OCI-LY3 (cell line): ENCODE measurements at regions not wholly inside any gene's neighbourhood (a gene's known extent, or its start where the extent isn't known, plus 50 kb on each side); places are given as distances from the start of the nearest gene placed in this dataset.

Experiments
- H2AFZ ChIP-seq: fragments of 200-600, 300-600 bp; shearing (Covaris generic); 2 replicates; pipeline ENCODE4 v1.6.0; 2014; ENCODE audit warnings: antibody characterized with exemption, low read depth, low read length
- H3K27ac ChIP-seq: fragments of 200-600, 300-600 bp; sonication (generic); 2 replicates; pipeline ENCODE4 v1.5.1; 2014; ENCODE audit warnings: mild to moderate bottlenecking, low read length, moderate library complexity, mixed read lengths
- H3K27me3 ChIP-seq: fragments of 200-600, 300-600 bp; sonication (generic); 2 replicates; pipeline ENCODE4 v1.6.1; 2014; ENCODE audit warnings: low read depth, low read length, mixed read lengths
- H3K36me3 ChIP-seq: fragments of 200-600, 300-600 bp; sonication (generic); replicated peaks from 2 replicates; pipeline ENCODE3; 2014; ENCODE audit warnings: low read depth, low read length, mixed read lengths
- H3K4me1 ChIP-seq: fragments of 300-600, 200-600 bp; sonication (generic); 2 replicates; pipeline ENCODE4 v1.6.1; 2014; ENCODE audit warnings: low read length, mixed read lengths
- H3K4me2 ChIP-seq: fragments of 200-600, 300-600 bp; sonication (generic); 2 replicates; pipeline ENCODE4 v1.6.1; 2014; ENCODE audit warnings: low read length, mixed read lengths
- H3K4me3 ChIP-seq: fragments of 300-600, 200-600 bp; sonication (generic); 2 replicates; pipeline ENCODE4 v1.5.1; 2014; ENCODE audit warnings: antibody characterized with exemption, mild to moderate bottlenecking, low read length, moderate library complexity
- H3K79me2 ChIP-seq: fragments of 300-600, 200-600 bp; shearing (Covaris generic); 2 replicates; pipeline ENCODE4 v1.6.1; 2014; ENCODE audit warnings: mild to moderate bottlenecking, low read length, mixed read lengths
- H3K9ac ChIP-seq: fragments of 300-600, 200-600 bp; shearing (Covaris generic); 2 replicates; pipeline ENCODE4 v1.6.0; 2014; ENCODE audit warnings: mild to moderate bottlenecking, low read length, moderate library complexity
- H3K9me3 ChIP-seq: fragments of 200-600, 300-600 bp; shearing (Covaris generic); 2 replicates; pipeline ENCODE4 v1.6.1; 2014; ENCODE audit warnings: low read length, mixed read lengths; ENCODE audit not compliant: insufficient read depth
- H4K20me1 ChIP-seq: fragments of 200-600, 300-600 bp; sonication (generic); 2 replicates; pipeline ENCODE4 v1.6.1; 2016; ENCODE audit warnings: low read length, mixed read lengths; ENCODE audit not compliant: insufficient read depth
- EZH2phosphoT487 ChIP-seq: fragments of 200-600 bp; shearing (Covaris generic); IDR thresholded peaks from 2 replicates; pipeline ENCODE4 v1.6.1; 2018; ENCODE audit warnings: antibody characterized with exemption, mixed run types, low read depth
- TF ChIP-seq, protein P1 (sequence below): fragments of 200-600, 300-600 bp; sonication (generic); IDR thresholded peaks from 2 replicates; pipeline ENCODE4 v1.5.1; 2014; ENCODE audit warnings: antibody characterized with exemption, low read length, low read depth

GRCh38 chr18:38520786-38521185 lies 955.2 kb upstream of the CELF4 start:
- TF ChIP-seq, protein P1, sequence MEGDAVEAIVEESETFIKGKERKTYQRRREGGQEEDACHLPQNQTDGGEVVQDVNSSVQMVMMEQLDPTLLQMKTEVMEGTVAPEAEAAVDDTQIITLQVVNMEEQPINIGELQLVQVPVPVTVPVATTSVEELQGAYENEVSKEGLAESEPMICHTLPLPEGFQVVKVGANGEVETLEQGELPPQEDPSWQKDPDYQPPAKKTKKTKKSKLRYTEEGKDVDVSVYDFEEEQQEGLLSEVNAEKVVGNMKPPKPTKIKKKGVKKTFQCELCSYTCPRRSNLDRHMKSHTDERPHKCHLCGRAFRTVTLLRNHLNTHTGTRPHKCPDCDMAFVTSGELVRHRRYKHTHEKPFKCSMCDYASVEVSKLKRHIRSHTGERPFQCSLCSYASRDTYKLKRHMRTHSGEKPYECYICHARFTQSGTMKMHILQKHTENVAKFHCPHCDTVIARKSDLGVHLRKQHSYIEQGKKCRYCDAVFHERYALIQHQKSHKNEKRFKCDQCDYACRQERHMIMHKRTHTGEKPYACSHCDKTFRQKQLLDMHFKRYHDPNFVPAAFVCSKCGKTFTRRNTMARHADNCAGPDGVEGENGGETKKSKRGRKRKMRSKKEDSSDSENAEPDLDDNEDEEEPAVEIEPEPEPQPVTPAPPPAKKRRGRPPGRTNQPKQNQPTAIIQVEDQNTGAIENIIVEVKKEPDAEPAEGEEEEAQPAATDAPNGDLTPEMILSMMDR, result no peak
- TF ChIP-seq EZH2phosphoT487, result no peak
- no peaks in the 10 kb centered on the region for H3K9me3 ChIP-seq
- no peaks in the 10 kb centered on the region for H3K4me1 ChIP-seq
- no peaks in the 10 kb centered on the region for H3K79me2 ChIP-seq
- no peak overlapping the region for H2AFZ ChIP-seq
- H3K36me3 ChIP-seq, result no peaks in the 10 kb centered on the region
- H3K4me2 ChIP-seq, result no peak overlapping the region
- H3K4me3 ChIP-seq, result no peak overlapping the region
- H3K9ac ChIP-seq, result no peak overlapping the region
- no peak overlapping the region for H3K27ac ChIP-seq
- no peaks in the 10 kb centered on the region for H3K27me3 ChIP-seq
- no peaks in the 10 kb centered on the region for H4K20me1 ChIP-seq

- no peak overlapping the region for H3K4me3 ChIP-seq
- no peak overlapping the region for H3K4me2 ChIP-seq
- H2AFZ ChIP-seq, result 0 out of 2 replicates have a peak overlapping the region, but pooled peaks have one; percentile 25
- no peak overlapping the region for H3K9ac ChIP-seq
- no peaks in the 10 kb centered on the region for H3K79me2 ChIP-seq
- no peaks in the 10 kb centered on the region for H3K9me3 ChIP-seq
- H3K27ac ChIP-seq, result no peak overlapping the region
- H4K20me1 ChIP-seq, result no peaks in the 10 kb centered on the region
- TF ChIP-seq, protein P1, result no peak
- TF ChIP-seq EZH2phosphoT487, result no peak
- H3K27me3 ChIP-seq, result no peaks in the 10 kb centered on the region
- peaks cover 3% of the 10 kb centered on the region for H3K4me1 ChIP-seq
- H3K36me3 ChIP-seq, result no peaks in the 10 kb centered on the region
Measured at GRCh38 chr18:38502539-38502938, 936.9 kb upstream of the CELF4 start.

- no peak overlapping the region for H2AFZ ChIP-seq
- H3K4me1 ChIP-seq, result peaks cover 28% of the 10 kb centered on the region
- no peaks in the 10 kb centered on the region for H3K79me2 ChIP-seq
- H3K9me3 ChIP-seq, result no peaks in the 10 kb centered on the region
- H3K4me2 ChIP-seq, result no peak overlapping the region
- H3K27ac ChIP-seq, result no peak overlapping the region
- H3K9ac ChIP-seq, result no peak overlapping the region
- H4K20me1 ChIP-seq, result no peaks in the 10 kb centered on the region
- no peak overlapping the region for H3K4me3 ChIP-seq
- no peak for TF ChIP-seq EZH2phosphoT487
- TF ChIP-seq, protein P1, result no peak
- peaks cover 3% of the 10 kb centered on the region for H3K36me3 ChIP-seq
- H3K27me3 ChIP-seq, result no peaks in the 10 kb centered on the region
Measured at GRCh38 chr18:38497266-38497665, 931.7 kb upstream of the CELF4 start.

DNA sequence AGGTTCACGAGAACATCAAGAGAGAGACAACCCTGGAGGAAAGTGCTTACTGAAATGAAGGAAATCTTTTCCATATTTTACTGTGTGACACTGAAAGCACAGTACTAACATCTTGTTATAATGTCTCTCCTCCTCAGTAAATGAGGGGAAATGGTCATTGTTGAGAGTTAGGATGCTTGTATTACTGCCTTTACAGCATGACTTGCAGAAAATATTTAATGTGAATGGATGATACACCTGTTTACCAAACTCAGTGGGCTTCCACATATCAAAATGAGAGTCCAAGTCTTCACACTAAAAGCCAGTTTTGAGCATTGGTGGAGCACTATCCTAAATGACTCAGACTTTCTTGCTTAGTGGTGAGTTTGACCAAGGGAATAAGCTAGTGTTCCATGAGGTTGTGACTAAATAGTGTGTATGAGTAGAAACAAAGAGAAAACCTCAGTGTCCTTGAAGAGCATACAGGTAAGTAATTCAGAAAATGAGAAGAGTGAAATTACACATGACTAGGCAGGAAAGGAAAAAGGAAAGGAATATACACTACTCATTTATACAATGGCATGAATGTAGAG lies 930.7 kb upstream of the CELF4 start:
- Histone ChIP-seq H2AFZ (no peak overlapping the region), H3K27me3 (no peaks in the 10 kb centered on the region), H3K27ac (no peak overlapping the region), H3K9me3 (no peaks in the 10 kb centered on the region), H3K4me2 (no peak overlapping the region), H4K20me1 (no peaks in the 10 kb centered on the region), H3K36me3 (peaks cover 3% of the 10 kb centered on the region), H3K4me3 (no peak overlapping the region), H3K4me1 (peaks cover 28% of the 10 kb centered on the region), H3K9ac (no peak overlapping the region), H3K79me2 (no peaks in the 10 kb centered on the region)
- no peak for TF ChIP-seq EZH2phosphoT487
- TF ChIP-seq, protein P1, result no peak
